Raji (cell line): ENCODE measurements at regions not wholly inside any gene's neighbourhood (a gene's known extent, or its start where the extent isn't known, plus 50 kb on each side); places are given as distances from the start of the nearest gene placed in this dataset.

Experiments used
- POLR2A ChIP-seq: IDR thresholded peaks from 2 replicates; pipeline ENCODE4 v1.6.1; 2011; ENCODE audit warnings: low read depth, low read length, control low read depth; ENCODE audit not compliant: insufficient read depth

GRCh38 chr13:50414640-50415039, 399.4 kb downstream of the KCNRG start:
- no peak for TF ChIP-seq POLR2A

- TF ChIP-seq POLR2A, result no peak
Observed at GRCh38 chr13:50415428-50415827, 400.2 kb downstream of the KCNRG start.

- TF ChIP-seq POLR2A, result no peak
Observed at GRCh38 chr13:50417597-50417996, 402.4 kb downstream of the KCNRG start.

- TF ChIP-seq POLR2A, result no peak
Observed at GRCh38 chr13:50419331-50419865, 404.2 kb downstream of the KCNRG start.

- TF ChIP-seq POLR2A, result no peak
Observed at GRCh38 chr13:50419896-50420295, 404.7 kb downstream of the KCNRG start.

GRCh38 chr13:50420718-50421472, 405.7 kb downstream of the KCNRG start:
- no peak for TF ChIP-seq POLR2A

- TF ChIP-seq POLR2A, result no peak
Observed at GRCh38 chr13:50421473-50422130, 406.4 kb downstream of the KCNRG start.

- TF ChIP-seq POLR2A, result no peak
Observed at GRCh38 chr13:50422181-50423148, 407.2 kb downstream of the KCNRG start.

GRCh38 chr13:50424993-50425392, 409.7 kb downstream of the KCNRG start:
- TF ChIP-seq POLR2A, result no peak

GRCh38 chr13:50425772-50426171, 410.5 kb downstream of the KCNRG start:
- TF ChIP-seq POLR2A, result no peak

- TF ChIP-seq POLR2A, result no peak
Observed at GRCh38 chr13:50426927-50427326, 411.7 kb downstream of the KCNRG start.

GRCh38 chr13:50428183-50428877, 413.1 kb downstream of the KCNRG start:
- TF ChIP-seq POLR2A, result no peak

- no peak for TF ChIP-seq POLR2A
Observed at GRCh38 chr13:50435011-50435410, 408.5 kb downstream of the DLEU7 start.

GRCh38 chr13:50437252-50437651, 406.2 kb downstream of the DLEU7 start:
- TF ChIP-seq POLR2A, result no peak

- TF ChIP-seq POLR2A, result no peak
Observed at GRCh38 chr13:50438351-50438750, 405.1 kb downstream of the DLEU7 start.
